Keratinocyte (primary cell): ENCODE measurements at regions not wholly inside any gene's neighbourhood (a gene's known extent, or its start where the extent isn't known, plus 50 kb on each side); places are given as distances from the start of the nearest gene placed in this dataset.

ENCODE experiments used
- DNase-seq: peaks from one replicate; pipeline ENCODE4 v3.0.0-alpha.2; 2011; ENCODE audit warnings: low read depth, missing footprints, low spot score
- FAIRE-seq: peaks from 2 replicates; lab custom pipeline; 2011; peaks lifted over from hg19 to GRCh38; lab: Jason Lieb, UNC
- H2AFZ ChIP-seq: 2 replicates; pipeline ENCODE4 v1.6.0; 2012; ENCODE audit warnings: low read length, control low read depth, inconsistent platforms; ENCODE audit not compliant: control insufficient read depth
- H3K27ac ChIP-seq: 2 replicates; pipeline ENCODE4 v1.5.1; 2011; ENCODE audit warnings: low read length; ENCODE audit not compliant: control insufficient read depth, insufficient read depth
- H3K27me3 ChIP-seq: 3 replicates; pipeline ENCODE4 v1.6.0; 2011; ENCODE audit warnings: low read length; ENCODE audit not compliant: control insufficient read depth, insufficient read depth; ENCODE audit errors: extremely low read depth
- H3K36me3 ChIP-seq, 2 experiments: 2 replicates in 1 of 2; 3 replicates in 1 of 2; pipeline ENCODE4 v1.5.1; 2011; ENCODE audit warnings: low read length in 2 of 2, mild to moderate bottlenecking in 1 of 2; ENCODE audit not compliant: control insufficient read depth in 2 of 2, insufficient read depth in 2 of 2; ENCODE audit errors: extremely low read depth in 1 of 2
- H3K4me1 ChIP-seq: 3 replicates; pipeline ENCODE4 v1.5.1; 2011; ENCODE audit warnings: low read length; ENCODE audit not compliant: control insufficient read depth, insufficient read depth; ENCODE audit errors: extremely low read depth
- H3K4me2 ChIP-seq: 3 replicates; pipeline ENCODE4 v1.6.0; 2011; ENCODE audit warnings: low read depth, low read length; ENCODE audit not compliant: control insufficient read depth, insufficient read depth; ENCODE audit errors: extremely low read depth
- H3K4me3 ChIP-seq, 3 experiments: fragments of 200-600 bp in 1 of 3; sonication (generic) in 1 of 3; 2 replicates in 2 of 3; 3 replicates in 1 of 3; pipeline ENCODE4 v1.5.1; 2011 to 2016; ENCODE audit warnings: low read length in 3 of 3, mild to moderate bottlenecking in 3 of 3, control low read depth in 2 of 3, inconsistent platforms in 1 of 3, low read depth in 1 of 3, mixed read lengths in 1 of 3, mixed run types in 1 of 3, moderate library complexity in 1 of 3; ENCODE audit not compliant: control insufficient read depth in 2 of 3, insufficient read depth in 2 of 3; ENCODE audit errors: extremely low read depth in 1 of 3
- H3K79me2 ChIP-seq: 2 replicates; pipeline ENCODE4 v1.6.0; 2012; ENCODE audit warnings: low read length; ENCODE audit not compliant: control insufficient read depth, insufficient read depth
- H3K9ac ChIP-seq: 3 replicates; pipeline ENCODE4 v1.6.0; 2011; ENCODE audit warnings: low read length; ENCODE audit not compliant: control insufficient read depth, insufficient read depth; ENCODE audit errors: extremely low read depth
- H3K9me1 ChIP-seq: 3 replicates; pipeline ENCODE4 v1.6.0; 2011; ENCODE audit warnings: low read length; ENCODE audit not compliant: control insufficient read depth, insufficient read depth; ENCODE audit errors: extremely low read depth
- H3K9me3 ChIP-seq: 2 replicates; pipeline ENCODE4 v1.5.1; 2012; ENCODE audit warnings: low read depth, low read length; ENCODE audit not compliant: control insufficient read depth
- H4K20me1 ChIP-seq: 3 replicates; pipeline ENCODE4 v1.6.0; 2011; ENCODE audit warnings: low read length; ENCODE audit not compliant: control insufficient read depth, insufficient read depth; ENCODE audit errors: extremely low read depth
- EZH2 ChIP-seq: IDR thresholded peaks from one replicate; pipeline ENCODE4 v1.6.1; 2012; ENCODE audit warnings: inconsistent platforms, mild to moderate bottlenecking, low read length, moderate library complexity
- dilution Hi-C: fragments of 300-500 bp; cut with MboI; formaldehyde crosslinking; loops from one replicate; pipeline ENCODE4 v1.7.0; 2020; ENCODE audit warnings: low sequenced_read_pairs; ENCODE audit not compliant: extremely low pct_ligation_motif_present
- TF ChIP-seq, protein P1 (sequence below), 3 experiments: IDR thresholded peaks in 1 of 3; conservative IDR thresholded peaks in 1 of 3; optimal IDR thresholded peaks in 1 of 3; 2 replicates in 2 of 3; 3 replicates in 1 of 3; pipeline versions ENCODE3 to v1.5.1; 2011; ENCODE audit warnings: low read length in 3 of 3, mild to moderate bottlenecking in 3 of 3, moderate library complexity in 2 of 3, control low read depth in 1 of 3, inconsistent platforms in 1 of 3; ENCODE audit not compliant: insufficient read depth in 2 of 3; ENCODE audit errors: extremely low read depth in 1 of 3

DNA sequence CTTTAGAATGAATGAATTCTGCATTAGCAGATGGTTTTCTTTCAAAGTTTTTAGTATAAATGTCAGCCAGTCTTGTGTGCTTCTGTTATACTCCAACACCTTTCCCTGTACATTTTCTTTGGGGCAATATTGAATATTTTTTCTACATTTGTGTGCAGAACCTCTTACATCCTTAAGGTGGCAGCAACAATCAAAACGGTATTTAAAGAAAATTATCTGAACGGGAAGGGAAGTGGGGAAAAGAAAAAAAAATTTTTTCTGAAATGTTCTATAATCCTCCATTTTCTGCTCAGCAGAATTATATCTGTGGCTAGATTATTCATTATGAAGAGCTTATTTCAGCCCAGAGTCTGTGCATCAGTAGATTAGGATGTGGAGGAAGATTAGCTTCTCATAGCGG lies 347.3 kb upstream of the RAG2 start:
- Histone ChIP-seq H3K4me2 (no peak overlapping the region), H3K4me1 (no peaks in the 10 kb centered on the region), H3K27ac (no peak overlapping the region), H3K27me3 (no peaks in the 10 kb centered on the region), H3K36me3 (no peaks in the 10 kb centered on the region), H3K4me3 (no peak overlapping the region), H3K9me1 (no peaks in the 10 kb centered on the region), H3K9ac (no peak overlapping the region), H3K9me3 (no peaks in the 10 kb centered on the region), H2AFZ (no peak overlapping the region), H3K79me2 (no peaks in the 10 kb centered on the region), H4K20me1 (no peaks in the 10 kb centered on the region)
- dilution Hi-C loops: no loop called here
- no peak for DNase-seq
- no peak for FAIRE-seq
- TF ChIP-seq EZH2: no peak
- TF ChIP-seq, protein P1, sequence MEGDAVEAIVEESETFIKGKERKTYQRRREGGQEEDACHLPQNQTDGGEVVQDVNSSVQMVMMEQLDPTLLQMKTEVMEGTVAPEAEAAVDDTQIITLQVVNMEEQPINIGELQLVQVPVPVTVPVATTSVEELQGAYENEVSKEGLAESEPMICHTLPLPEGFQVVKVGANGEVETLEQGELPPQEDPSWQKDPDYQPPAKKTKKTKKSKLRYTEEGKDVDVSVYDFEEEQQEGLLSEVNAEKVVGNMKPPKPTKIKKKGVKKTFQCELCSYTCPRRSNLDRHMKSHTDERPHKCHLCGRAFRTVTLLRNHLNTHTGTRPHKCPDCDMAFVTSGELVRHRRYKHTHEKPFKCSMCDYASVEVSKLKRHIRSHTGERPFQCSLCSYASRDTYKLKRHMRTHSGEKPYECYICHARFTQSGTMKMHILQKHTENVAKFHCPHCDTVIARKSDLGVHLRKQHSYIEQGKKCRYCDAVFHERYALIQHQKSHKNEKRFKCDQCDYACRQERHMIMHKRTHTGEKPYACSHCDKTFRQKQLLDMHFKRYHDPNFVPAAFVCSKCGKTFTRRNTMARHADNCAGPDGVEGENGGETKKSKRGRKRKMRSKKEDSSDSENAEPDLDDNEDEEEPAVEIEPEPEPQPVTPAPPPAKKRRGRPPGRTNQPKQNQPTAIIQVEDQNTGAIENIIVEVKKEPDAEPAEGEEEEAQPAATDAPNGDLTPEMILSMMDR (optimal IDR thresholded peaks at IDR 0.05 in 1 of 3, IDR thresholded peaks at IDR 0.05 in 1 of 3, conservative IDR thresholded peaks at IDR 0.05 in 1 of 3; ENCODE audit: extremely low read depth in 1 of 3, insufficient read depth in 2 of 3, low read length in 3 of 3): peak in 2 of 3 experiments; percentile 15 to 20

DNA sequence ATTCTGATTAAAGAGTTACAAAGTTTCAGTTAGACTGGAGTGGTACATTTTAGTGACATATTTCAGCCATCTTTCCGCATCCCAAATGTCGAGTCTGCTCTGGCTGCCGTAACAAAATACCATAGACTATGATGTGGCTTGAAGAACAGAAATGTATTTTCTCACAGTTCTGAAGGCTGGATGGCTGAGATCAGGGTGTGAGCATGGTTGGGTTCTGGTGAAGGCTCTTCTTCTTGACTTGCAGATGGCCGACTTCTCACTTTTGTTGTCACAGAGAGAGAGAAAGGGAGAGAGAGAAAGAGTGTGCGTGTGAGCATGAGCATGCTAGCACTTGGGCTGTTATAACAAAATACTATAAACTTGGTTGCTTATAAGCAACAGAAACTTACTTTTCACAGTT lies 335.4 kb upstream of the RAG2 start:
- DNase-seq (no peak), FAIRE-seq (no peak)
- H3K9me3 ChIP-seq: no peaks in the 10 kb centered on the region
- TF ChIP-seq, protein P1 (optimal IDR thresholded peaks at IDR 0.05 in 1 of 3, IDR thresholded peaks at IDR 0.05 in 1 of 3, conservative IDR thresholded peaks at IDR 0.05 in 1 of 3; ENCODE audit: extremely low read depth in 1 of 3, insufficient read depth in 2 of 3, low read length in 3 of 3): no peak
- no peak overlapping the region for H3K4me2 ChIP-seq
- no peaks in the 10 kb centered on the region for H3K9me1 ChIP-seq
- H3K4me3 ChIP-seq: no peak overlapping the region
- no peaks in the 10 kb centered on the region for H3K4me1 ChIP-seq
- no peaks in the 10 kb centered on the region for H3K36me3 ChIP-seq
- no peak overlapping the region for H3K9ac ChIP-seq
- H4K20me1 ChIP-seq: no peaks in the 10 kb centered on the region
- no peaks in the 10 kb centered on the region for H3K27me3 ChIP-seq
- no peak overlapping the region for H2AFZ ChIP-seq
- no peaks in the 10 kb centered on the region for H3K79me2 ChIP-seq
- dilution Hi-C loops: no loop called here
- no peak overlapping the region for H3K27ac ChIP-seq
